ENCODE measurements at regions not wholly inside any gene's neighbourhood (a gene's known extent, or its start where the extent isn't known, plus 50 kb on each side); places are given as distances from the start of the nearest gene placed in this dataset.

DNA sequence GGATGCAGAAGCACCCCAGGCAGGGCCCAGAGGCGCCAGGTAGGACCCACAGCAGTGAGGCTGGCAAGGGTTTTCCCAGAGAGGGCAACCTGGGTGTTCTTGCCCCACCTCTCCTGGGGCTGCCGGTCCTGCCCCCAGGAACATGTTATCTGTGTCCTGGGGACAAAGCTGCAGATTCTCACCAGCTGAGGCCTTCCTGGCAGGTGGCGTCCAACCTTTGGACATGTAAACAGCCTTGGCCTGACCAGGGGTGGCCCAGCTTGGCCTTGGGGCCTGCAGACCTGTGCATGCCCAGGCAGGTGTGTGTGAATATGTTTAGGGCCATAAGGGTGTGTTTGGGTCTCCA lies 101.8 kb upstream of the LARP1 start (continued):
- TF ChIP-seq ATF7 (IDR thresholded peaks at IDR 0.05): no peak
- TF ChIP-seq ATF7 (CRISPR knock-in tag; IDR thresholded peaks at IDR 0.05): 0 out of 2 replicates have a peak, but pooled peaks have one; percentile 45
- TF ChIP-seq ZSCAN5A (CRISPR knock-in tag; IDR thresholded peaks at IDR 0.05; ENCODE audit: borderline replicate concordance): no peak
- TF ChIP-seq HDAC6 (IDR thresholded peaks at IDR 0.05; ENCODE audit: low read depth, low read length): no peak
- TF ChIP-seq ZNF33B (CRISPR knock-in tag; IDR thresholded peaks at IDR 0.05): no peak; the same call in 1 of the 2 replicates
- TF ChIP-seq, protein P1, sequence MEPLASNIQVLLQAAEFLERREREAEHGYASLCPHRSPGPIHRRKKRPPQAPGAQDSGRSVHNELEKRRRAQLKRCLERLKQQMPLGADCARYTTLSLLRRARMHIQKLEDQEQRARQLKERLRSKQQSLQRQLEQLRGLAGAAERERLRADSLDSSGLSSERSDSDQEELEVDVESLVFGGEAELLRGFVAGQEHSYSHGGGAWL (CRISPR knock-in tag; IDR thresholded peaks at IDR 0.05): 0 out of 2 replicates have a peak, but pooled peaks have one; percentile 50
- TF ChIP-seq, protein P2, sequence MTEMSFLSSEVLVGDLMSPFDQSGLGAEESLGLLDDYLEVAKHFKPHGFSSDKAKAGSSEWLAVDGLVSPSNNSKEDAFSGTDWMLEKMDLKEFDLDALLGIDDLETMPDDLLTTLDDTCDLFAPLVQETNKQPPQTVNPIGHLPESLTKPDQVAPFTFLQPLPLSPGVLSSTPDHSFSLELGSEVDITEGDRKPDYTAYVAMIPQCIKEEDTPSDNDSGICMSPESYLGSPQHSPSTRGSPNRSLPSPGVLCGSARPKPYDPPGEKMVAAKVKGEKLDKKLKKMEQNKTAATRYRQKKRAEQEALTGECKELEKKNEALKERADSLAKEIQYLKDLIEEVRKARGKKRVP (CRISPR knock-in tag; IDR thresholded peaks at IDR 0.05): no peak
- TF ChIP-seq ZMYM3 (CRISPR knock-in tag; IDR thresholded peaks at IDR 0.05): peak; percentile 96
- no peak for TF ChIP-seq ZNF136 (CRISPR knock-in tag; IDR thresholded peaks at IDR 0.05; ENCODE audit: low read depth)
- no peak for TF ChIP-seq TEF (CRISPR knock-in tag; IDR thresholded peaks at IDR 0.05)
- no peak for TF ChIP-seq TRIM22 (IDR thresholded peaks at IDR 0.05)
- TF ChIP-seq BRCA1 (CRISPR knock-in tag; IDR thresholded peaks at IDR 0.05): 0 out of 2 replicates have a peak, but pooled peaks have one; percentile 28
- no peak for TF ChIP-seq SMAD1 (CRISPR knock-in tag; IDR thresholded peaks at IDR 0.05; ENCODE audit: borderline replicate concordance, low read depth)
- TF ChIP-seq ZNF839 (CRISPR knock-in tag; IDR thresholded peaks at IDR 0.05; ENCODE audit: borderline replicate concordance): no peak
- no peak; the same call in 1 of the 2 replicates for TF ChIP-seq ZNF274 (CRISPR knock-in tag; IDR thresholded peaks at IDR 0.05)
- no peak for TF ChIP-seq SMARCC2 (IDR thresholded peaks at IDR 0.05)
- 0 out of 2 replicates have a peak, but pooled peaks have one; percentile 59 for TF ChIP-seq RELA (CRISPR knock-in tag; IDR thresholded peaks at IDR 0.05)
- peak; percentile 62; the same call in 1 of the 2 replicates for TF ChIP-seq ZNF792 (CRISPR knock-in tag; IDR thresholded peaks at IDR 0.05)
- TF ChIP-seq CREBL2 (CRISPR knock-in tag; IDR thresholded peaks at IDR 0.05; ENCODE audit: borderline replicate concordance): no peak
- no peak for TF ChIP-seq ZBTB14 (CRISPR knock-in tag; IDR thresholded peaks at IDR 0.05)
- no peak for TF ChIP-seq ATRX (CRISPR knock-in tag; IDR thresholded peaks at IDR 0.05; ENCODE audit: borderline replicate concordance)
- peak; percentile 60; the same call in 1 of the 2 replicates for TF ChIP-seq ZNF598 (CRISPR knock-in tag; IDR thresholded peaks at IDR 0.05; ENCODE audit: borderline replicate concordance)
- peak; percentile 97 for TF ChIP-seq TFAP4 (IDR thresholded peaks at IDR 0.05; ENCODE audit: borderline replicate concordance, low read depth)
- no peak; the same call in 1 of the 2 replicates for TF ChIP-seq AKAP8 (CRISPR knock-in tag; IDR thresholded peaks at IDR 0.05)
- no peak for TF ChIP-seq ZNF10 (CRISPR knock-in tag; IDR thresholded peaks at IDR 0.05; ENCODE audit: borderline replicate concordance, low read depth)
